ENCODE measurements at regions not wholly inside any gene's neighbourhood (a gene's known extent, or its start where the extent isn't known, plus 50 kb on each side); places are given as distances from the start of the nearest gene placed in this dataset.

DNA sequence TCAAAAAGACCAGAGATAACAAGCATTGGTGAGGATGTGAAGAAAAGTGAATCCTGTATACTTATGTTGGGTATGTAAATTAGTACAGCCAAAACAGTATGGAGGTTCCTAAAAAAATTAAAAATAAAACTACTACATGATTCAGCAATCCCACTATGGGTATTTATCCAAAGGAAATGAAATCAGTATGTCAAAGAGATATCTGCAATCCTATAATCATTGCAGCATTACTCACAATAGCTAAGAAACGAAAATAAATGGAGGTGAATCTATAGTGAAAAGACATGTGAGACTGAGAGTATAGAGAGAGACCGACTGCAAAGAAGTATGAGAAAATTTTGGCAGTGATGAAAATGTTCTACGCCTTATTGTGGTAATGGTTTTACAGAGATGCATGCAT lies 139.2 kb upstream of the TMEM168 start:
- ATAC-seq: no peak
- Histone ChIP-seq H4K20me1 (replicated peaks; ENCODE audit: insufficient read depth) (peaks cover 14% of the 10 kb centered on the region), H3K27ac (ENCODE audit: low read depth) (no peak overlapping the region), H3K4me1 (ENCODE audit: insufficient read depth) (peaks cover 38% of the 10 kb centered on the region), H3K4me3 (no peak overlapping the region), H3K27me3 (ENCODE audit: insufficient read depth) (no peaks in the 10 kb centered on the region), H3K79me2 (replicated peaks; ENCODE audit: insufficient read depth) (peaks cover 73% of the 10 kb centered on the region), H3K9me2 (ENCODE audit: insufficient read depth) (no peaks in the 10 kb centered on the region), H3K4me2 (no peak overlapping the region), H3K36me3 (ENCODE audit: insufficient read depth) (no peaks in the 10 kb centered on the region), H2AFZ (no peak overlapping the region), H3F3A (replicated peaks; ENCODE audit: low read depth) (no peaks in the 10 kb centered on the region)
- Mint-ChIP-seq H3K4me3 (no peak overlapping the region), H3K9me3 (no peaks in the 10 kb centered on the region), H3K36me3 (ENCODE audit: low read depth) (no peaks in the 10 kb centered on the region), H3K4me1 (peaks cover 31% of the 10 kb centered on the region), H3K27me3 (ENCODE audit: insufficient read depth, low read depth, poor library complexity) (peaks cover 2% of the 10 kb centered on the region), H3K27ac (no peak overlapping the region)
- TF ChIP-seq EZH2 (IDR thresholded peaks at IDR 0.05; ENCODE audit: low read depth, unreplicated experiment) (no peak), STAT1 (IDR thresholded peaks at IDR 0.05; ENCODE audit: unreplicated experiment) (no peak), POLR2AphosphoS5 (IDR thresholded peaks at IDR 0.05; ENCODE audit: low read depth) (no peak), ZNF114 (CRISPR knock-in tag; IDR thresholded peaks at IDR 0.05) (no peak), ZNF331 (CRISPR knock-in tag; IDR thresholded peaks at IDR 0.05; ENCODE audit: low read depth) (no peak), NANOG (IDR thresholded peaks at IDR 0.05; ENCODE audit: borderline replicate concordance) (no peak), JUNB (IDR thresholded peaks at IDR 0.05; ENCODE audit: unreplicated experiment) (no peak), CREB1 (CRISPR knock-in tag; IDR thresholded peaks at IDR 0.05; ENCODE audit: low read depth) (no peak)
- TF ChIP-seq, protein P1, sequence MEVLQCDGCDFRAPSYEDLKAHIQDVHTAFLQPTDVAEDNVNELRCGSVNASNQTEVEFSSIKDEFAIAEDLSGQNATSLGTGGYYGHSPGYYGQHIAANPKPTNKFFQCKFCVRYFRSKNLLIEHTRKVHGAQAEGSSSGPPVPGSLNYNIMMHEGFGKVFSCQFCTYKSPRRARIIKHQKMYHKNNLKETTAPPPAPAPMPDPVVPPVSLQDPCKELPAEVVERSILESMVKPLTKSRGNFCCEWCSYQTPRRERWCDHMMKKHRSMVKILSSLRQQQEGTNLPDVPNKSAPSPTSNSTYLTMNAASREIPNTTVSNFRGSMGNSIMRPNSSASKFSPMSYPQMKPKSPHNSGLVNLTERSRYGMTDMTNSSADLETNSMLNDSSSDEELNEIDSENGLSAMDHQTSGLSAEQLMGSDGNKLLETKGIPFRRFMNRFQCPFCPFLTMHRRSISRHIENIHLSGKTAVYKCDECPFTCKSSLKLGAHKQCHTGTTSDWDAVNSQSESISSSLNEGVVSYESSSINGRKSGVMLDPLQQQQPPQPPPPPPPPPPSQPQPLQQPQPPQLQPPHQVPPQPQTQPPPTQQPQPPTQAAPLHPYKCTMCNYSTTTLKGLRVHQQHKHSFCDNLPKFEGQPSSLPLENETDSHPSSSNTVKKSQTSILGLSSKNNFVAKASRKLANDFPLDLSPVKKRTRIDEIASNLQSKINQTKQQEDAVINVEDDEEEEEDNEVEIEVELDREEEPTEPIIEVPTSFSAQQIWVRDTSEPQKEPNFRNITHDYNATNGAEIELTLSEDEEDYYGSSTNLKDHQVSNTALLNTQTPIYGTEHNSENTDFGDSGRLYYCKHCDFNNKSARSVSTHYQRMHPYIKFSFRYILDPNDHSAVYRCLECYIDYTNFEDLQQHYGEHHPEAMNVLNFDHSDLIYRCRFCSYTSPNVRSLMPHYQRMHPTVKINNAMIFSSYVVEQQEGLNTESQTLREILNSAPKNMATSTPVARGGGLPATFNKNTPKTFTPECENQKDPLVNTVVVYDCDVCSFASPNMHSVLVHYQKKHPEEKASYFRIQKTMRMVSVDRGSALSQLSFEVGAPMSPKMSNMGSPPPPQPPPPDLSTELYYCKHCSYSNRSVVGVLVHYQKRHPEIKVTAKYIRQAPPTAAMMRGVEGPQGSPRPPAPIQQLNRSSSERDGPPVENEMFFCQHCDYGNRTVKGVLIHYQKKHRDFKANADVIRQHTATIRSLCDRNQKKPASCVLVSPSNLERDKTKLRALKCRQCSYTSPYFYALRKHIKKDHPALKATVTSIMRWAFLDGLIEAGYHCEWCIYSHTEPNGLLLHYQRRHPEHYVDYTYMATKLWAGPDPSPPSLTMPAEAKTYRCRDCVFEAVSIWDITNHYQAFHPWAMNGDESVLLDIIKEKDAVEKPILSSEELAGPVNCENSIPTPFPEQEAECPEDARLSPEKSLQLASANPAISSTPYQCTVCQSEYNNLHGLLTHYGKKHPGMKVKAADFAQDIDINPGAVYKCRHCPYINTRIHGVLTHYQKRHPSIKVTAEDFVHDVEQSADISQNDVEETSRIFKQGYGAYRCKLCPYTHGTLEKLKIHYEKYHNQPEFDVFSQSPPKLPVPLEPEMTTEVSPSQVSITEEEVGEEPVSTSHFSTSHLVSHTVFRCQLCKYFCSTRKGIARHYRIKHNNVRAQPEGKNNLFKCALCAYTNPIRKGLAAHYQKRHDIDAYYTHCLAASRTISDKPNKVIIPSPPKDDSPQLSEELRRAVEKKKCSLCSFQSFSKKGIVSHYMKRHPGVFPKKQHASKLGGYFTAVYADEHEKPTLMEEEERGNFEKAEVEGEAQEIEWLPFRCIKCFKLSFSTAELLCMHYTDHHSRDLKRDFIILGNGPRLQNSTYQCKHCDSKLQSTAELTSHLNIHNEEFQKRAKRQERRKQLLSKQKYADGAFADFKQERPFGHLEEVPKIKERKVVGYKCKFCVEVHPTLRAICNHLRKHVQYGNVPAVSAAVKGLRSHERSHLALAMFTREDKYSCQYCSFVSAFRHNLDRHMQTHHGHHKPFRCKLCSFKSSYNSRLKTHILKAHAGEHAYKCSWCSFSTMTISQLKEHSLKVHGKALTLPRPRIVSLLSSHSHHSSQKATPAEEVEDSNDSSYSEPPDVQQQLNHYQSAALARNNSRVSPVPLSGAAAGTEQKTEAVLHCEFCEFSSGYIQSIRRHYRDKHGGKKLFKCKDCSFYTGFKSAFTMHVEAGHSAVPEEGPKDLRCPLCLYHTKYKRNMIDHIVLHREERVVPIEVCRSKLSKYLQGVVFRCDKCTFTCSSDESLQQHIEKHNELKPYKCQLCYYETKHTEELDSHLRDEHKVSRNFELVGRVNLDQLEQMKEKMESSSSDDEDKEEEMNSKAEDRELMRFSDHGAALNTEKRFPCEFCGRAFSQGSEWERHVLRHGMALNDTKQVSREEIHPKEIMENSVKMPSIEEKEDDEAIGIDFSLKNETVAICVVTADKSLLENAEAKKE (CRISPR knock-in tag; IDR thresholded peaks at IDR 0.05): no peak
- TF ChIP-seq, protein P2, sequence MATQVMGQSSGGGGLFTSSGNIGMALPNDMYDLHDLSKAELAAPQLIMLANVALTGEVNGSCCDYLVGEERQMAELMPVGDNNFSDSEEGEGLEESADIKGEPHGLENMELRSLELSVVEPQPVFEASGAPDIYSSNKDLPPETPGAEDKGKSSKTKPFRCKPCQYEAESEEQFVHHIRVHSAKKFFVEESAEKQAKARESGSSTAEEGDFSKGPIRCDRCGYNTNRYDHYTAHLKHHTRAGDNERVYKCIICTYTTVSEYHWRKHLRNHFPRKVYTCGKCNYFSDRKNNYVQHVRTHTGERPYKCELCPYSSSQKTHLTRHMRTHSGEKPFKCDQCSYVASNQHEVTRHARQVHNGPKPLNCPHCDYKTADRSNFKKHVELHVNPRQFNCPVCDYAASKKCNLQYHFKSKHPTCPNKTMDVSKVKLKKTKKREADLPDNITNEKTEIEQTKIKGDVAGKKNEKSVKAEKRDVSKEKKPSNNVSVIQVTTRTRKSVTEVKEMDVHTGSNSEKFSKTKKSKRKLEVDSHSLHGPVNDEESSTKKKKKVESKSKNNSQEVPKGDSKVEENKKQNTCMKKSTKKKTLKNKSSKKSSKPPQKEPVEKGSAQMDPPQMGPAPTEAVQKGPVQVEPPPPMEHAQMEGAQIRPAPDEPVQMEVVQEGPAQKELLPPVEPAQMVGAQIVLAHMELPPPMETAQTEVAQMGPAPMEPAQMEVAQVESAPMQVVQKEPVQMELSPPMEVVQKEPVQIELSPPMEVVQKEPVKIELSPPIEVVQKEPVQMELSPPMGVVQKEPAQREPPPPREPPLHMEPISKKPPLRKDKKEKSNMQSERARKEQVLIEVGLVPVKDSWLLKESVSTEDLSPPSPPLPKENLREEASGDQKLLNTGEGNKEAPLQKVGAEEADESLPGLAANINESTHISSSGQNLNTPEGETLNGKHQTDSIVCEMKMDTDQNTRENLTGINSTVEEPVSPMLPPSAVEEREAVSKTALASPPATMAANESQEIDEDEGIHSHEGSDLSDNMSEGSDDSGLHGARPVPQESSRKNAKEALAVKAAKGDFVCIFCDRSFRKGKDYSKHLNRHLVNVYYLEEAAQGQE (IDR thresholded peaks at IDR 0.05; ENCODE audit: unreplicated experiment): no peak
- TF ChIP-seq, protein P3, sequence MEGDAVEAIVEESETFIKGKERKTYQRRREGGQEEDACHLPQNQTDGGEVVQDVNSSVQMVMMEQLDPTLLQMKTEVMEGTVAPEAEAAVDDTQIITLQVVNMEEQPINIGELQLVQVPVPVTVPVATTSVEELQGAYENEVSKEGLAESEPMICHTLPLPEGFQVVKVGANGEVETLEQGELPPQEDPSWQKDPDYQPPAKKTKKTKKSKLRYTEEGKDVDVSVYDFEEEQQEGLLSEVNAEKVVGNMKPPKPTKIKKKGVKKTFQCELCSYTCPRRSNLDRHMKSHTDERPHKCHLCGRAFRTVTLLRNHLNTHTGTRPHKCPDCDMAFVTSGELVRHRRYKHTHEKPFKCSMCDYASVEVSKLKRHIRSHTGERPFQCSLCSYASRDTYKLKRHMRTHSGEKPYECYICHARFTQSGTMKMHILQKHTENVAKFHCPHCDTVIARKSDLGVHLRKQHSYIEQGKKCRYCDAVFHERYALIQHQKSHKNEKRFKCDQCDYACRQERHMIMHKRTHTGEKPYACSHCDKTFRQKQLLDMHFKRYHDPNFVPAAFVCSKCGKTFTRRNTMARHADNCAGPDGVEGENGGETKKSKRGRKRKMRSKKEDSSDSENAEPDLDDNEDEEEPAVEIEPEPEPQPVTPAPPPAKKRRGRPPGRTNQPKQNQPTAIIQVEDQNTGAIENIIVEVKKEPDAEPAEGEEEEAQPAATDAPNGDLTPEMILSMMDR (conservative IDR thresholded peaks at IDR 0.05; ENCODE audit: low read depth in 2 of 2): no peak
- TF ChIP-seq, protein P4, sequence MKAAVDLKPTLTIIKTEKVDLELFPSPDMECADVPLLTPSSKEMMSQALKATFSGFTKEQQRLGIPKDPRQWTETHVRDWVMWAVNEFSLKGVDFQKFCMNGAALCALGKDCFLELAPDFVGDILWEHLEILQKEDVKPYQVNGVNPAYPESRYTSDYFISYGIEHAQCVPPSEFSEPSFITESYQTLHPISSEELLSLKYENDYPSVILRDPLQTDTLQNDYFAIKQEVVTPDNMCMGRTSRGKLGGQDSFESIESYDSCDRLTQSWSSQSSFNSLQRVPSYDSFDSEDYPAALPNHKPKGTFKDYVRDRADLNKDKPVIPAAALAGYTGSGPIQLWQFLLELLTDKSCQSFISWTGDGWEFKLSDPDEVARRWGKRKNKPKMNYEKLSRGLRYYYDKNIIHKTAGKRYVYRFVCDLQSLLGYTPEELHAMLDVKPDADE (IDR thresholded peaks at IDR 0.05): no peak
- no peak for DNase-seq (ENCODE audit: low spot score)

All from GM23338 (cell line).